ENCODE measurements at regions not wholly inside any gene's neighbourhood (a gene's known extent, or its start where the extent isn't known, plus 50 kb on each side); places are given as distances from the start of the nearest gene placed in this dataset.

- no peak overlapping the region for H3K4me3 Mint-ChIP-seq
- no peak overlapping the region for H3K27ac Mint-ChIP-seq
- TF ChIP-seq CTCF (IDR thresholded peaks at IDR 0.05) = no peak
- H3K27me3 Mint-ChIP-seq (ENCODE audit: low read depth, poor library complexity) = no peaks in the 10 kb centered on the region
- no peaks in the 10 kb centered on the region for H3K36me3 Mint-ChIP-seq (ENCODE audit: low read depth)
- no peaks in the 10 kb centered on the region for H3K9me3 Mint-ChIP-seq
- H3K4me1 Mint-ChIP-seq = no peaks in the 10 kb centered on the region
- no peak for DNase-seq
These were observed 1480.5 kb upstream of the IGFBP7 start for GRCh38 chr4:58590722-58591121.

DNA sequence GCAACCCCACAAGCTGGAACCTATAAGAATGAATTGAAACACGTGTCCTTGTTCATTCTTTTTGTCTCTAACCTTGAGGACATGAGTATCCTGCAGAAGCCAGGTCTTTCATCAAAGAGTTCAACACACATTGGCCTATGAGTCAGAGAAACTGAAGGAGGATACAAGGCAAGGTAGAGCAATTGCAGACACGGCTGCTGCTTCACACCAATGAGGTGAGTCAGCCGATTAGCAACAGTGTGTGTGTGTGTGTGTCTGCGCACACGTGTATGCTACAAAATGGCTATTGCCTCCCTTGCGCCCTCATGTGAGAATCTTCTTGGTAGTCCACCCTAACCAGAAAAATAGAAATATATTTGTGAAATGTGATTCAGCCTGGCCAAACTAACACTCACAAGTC is 1477.7 kb upstream of the IGFBP7 start:
- Mint-ChIP-seq H3K27me3 (ENCODE audit: low read depth, poor library complexity) (no peaks in the 10 kb centered on the region), H3K36me3 (ENCODE audit: low read depth) (no peaks in the 10 kb centered on the region), H3K9me3 (peaks cover 21% of the 10 kb centered on the region), H3K4me3 (no peak overlapping the region), H3K27ac (no peak overlapping the region), H3K4me1 (no peaks in the 10 kb centered on the region)
- TF ChIP-seq CTCF (IDR thresholded peaks at IDR 0.05) = no peak
- no peak for DNase-seq

GRCh38 chr4:58566260-58566659 is 1456.1 kb upstream of the IGFBP7 start:
- peaks cover 4% of the 10 kb centered on the region for H3K9me3 Mint-ChIP-seq
- H3K4me3 Mint-ChIP-seq = no peak overlapping the region
- no peak overlapping the region for H3K27ac Mint-ChIP-seq
- no peak for DNase-seq
- no peak for TF ChIP-seq CTCF (IDR thresholded peaks at IDR 0.05)
- no peaks in the 10 kb centered on the region for H3K36me3 Mint-ChIP-seq (ENCODE audit: low read depth)
- no peaks in the 10 kb centered on the region for H3K27me3 Mint-ChIP-seq (ENCODE audit: low read depth, poor library complexity)
- H3K4me1 Mint-ChIP-seq = peaks cover 10% of the 10 kb centered on the region

DNA sequence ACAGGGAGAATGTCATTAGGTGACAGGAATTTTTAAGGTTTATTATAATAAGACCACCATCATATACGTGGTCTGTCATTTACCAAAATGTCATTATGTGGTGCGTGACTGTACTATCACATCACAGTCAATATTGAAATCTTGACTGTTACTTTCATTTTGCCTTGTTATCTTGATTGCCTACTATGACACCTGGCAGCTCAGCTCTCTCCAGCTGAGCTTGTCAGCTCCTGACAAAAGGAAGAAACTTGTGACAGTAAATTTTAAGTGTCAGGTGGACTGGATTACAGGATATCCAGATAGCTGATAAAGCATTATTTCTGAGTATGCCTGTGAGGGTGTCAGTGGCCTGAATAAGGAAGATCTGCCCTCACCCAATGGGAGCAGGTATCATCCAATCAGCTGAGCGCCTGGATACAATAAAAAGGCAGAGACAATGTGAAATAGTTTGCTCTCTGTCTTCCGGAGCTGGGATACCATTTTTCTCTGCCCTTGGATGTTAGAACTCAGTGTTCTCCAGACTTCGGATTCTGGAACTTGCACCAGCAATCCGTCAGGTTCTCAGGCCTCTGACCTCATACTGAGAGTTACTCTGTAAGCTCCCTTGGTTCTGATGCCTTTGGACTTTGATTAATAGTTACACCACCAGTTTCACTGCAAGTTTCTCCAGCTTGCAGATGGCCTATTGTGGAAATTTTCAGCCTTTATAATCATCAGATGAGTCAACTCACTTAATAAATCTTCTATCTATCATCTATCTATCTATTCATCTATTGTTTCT is 1454.7 kb upstream of the IGFBP7 start:
- TF ChIP-seq CTCF (IDR thresholded peaks at IDR 0.05) = no peak
- H3K4me1 Mint-ChIP-seq = peaks cover 10% of the 10 kb centered on the region
- no peak for DNase-seq
- H3K9me3 Mint-ChIP-seq = no peaks in the 10 kb centered on the region
- no peaks in the 10 kb centered on the region for H3K27me3 Mint-ChIP-seq (ENCODE audit: low read depth, poor library complexity)
- no peaks in the 10 kb centered on the region for H3K36me3 Mint-ChIP-seq (ENCODE audit: low read depth)
- H3K4me3 Mint-ChIP-seq = no peak overlapping the region
- H3K27ac Mint-ChIP-seq = no peak overlapping the region

DNA sequence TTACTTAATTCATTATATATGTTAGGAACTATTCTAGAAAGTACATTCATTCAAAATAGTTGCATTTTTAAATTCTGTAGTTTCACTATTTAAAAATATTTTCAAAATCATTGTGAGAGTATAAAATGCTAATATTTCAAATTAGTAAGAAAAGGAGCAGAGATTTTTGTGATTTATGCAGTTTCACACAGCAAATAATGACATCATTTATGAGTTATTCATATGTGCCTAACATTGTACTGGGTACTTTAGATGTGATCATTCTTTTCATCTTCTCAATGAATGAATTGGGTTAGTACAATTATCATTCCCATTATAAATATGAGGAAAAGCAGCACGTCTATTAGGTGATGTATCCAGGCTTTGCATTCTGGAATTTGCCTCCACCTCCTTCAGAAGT is 1451.0 kb upstream of the IGFBP7 start:
- no peaks in the 10 kb centered on the region for H3K36me3 Mint-ChIP-seq (ENCODE audit: low read depth)
- no peaks in the 10 kb centered on the region for H3K4me1 Mint-ChIP-seq
- no peaks in the 10 kb centered on the region for H3K9me3 Mint-ChIP-seq
- no peak overlapping the region for H3K4me3 Mint-ChIP-seq
- TF ChIP-seq CTCF (IDR thresholded peaks at IDR 0.05) = no peak
- no peak for DNase-seq
- peaks cover 3% of the 10 kb centered on the region for H3K27me3 Mint-ChIP-seq (ENCODE audit: low read depth, poor library complexity)
- H3K27ac Mint-ChIP-seq = no peak overlapping the region

GRCh38 chr4:58560736-58561135 is 1450.6 kb upstream of the IGFBP7 start:
- Mint-ChIP-seq H3K9me3 (no peaks in the 10 kb centered on the region), H3K4me1 (no peaks in the 10 kb centered on the region), H3K4me3 (no peak overlapping the region), H3K27ac (peak overlapping the region; percentile 1), H3K27me3 (ENCODE audit: low read depth, poor library complexity) (peaks cover 3% of the 10 kb centered on the region), H3K36me3 (ENCODE audit: low read depth) (no peaks in the 10 kb centered on the region)
- no peak for TF ChIP-seq CTCF (IDR thresholded peaks at IDR 0.05)
- no peak for DNase-seq
